Smooth muscle cell (in vitro differentiated cells): ENCODE measurements at regions not wholly inside any gene's neighbourhood (a gene's known extent, or its start where the extent isn't known, plus 50 kb on each side); places are given as distances from the start of the nearest gene placed in this dataset.

ENCODE experiments used
- DNase-seq: peaks from one replicate; lab custom pipeline; 2025; ENCODE audit not compliant: unreplicated experiment; lab: John Stamatoyannopoulos, UW
- H2AFZ ChIP-seq: fragments of 200-600 bp; sonication (generic); 2 replicates; pipeline ENCODE4 v1.6.0; 2016; ENCODE audit warnings: antibody characterized with exemption, low read depth, mild to moderate bottlenecking
- H3F3A ChIP-seq: fragments of 200-600 bp; sonication (generic); 2 replicates; pipeline ENCODE4 v1.6.0; 2017; ENCODE audit warnings: antibody characterized with exemption, low read depth
- H3K27ac ChIP-seq: fragments of 200-600 bp; sonication (generic); 2 replicates; pipeline ENCODE4 v1.5.1; 2016; ENCODE audit warnings: low read depth, mild to moderate bottlenecking
- H3K27me3 ChIP-seq: fragments of 200-600 bp; sonication (generic); 2 replicates; pipeline ENCODE4 v1.6.1; 2016; ENCODE audit warnings: low read depth, mild to moderate bottlenecking
- H3K36me3 ChIP-seq: fragments of 200-600 bp; sonication (generic); 2 replicates; pipeline ENCODE4 v1.5.1; 2016; ENCODE audit warnings: low read depth
- H3K4me1 ChIP-seq: fragments of 200-600 bp; sonication (generic); 2 replicates; pipeline ENCODE4 v1.5.1; 2016; ENCODE audit warnings: low read depth
- H3K4me2 ChIP-seq: fragments of 200-600 bp; sonication (generic); 2 replicates; pipeline ENCODE4 v1.6.0; 2016; ENCODE audit warnings: mild to moderate bottlenecking
- H3K4me3 ChIP-seq: fragments of 200-600 bp; sonication (generic); 2 replicates; pipeline ENCODE4 v1.5.1; 2016; ENCODE audit warnings: mild to moderate bottlenecking
- H3K79me2 ChIP-seq: fragments of 200-600 bp; sonication (generic); 2 replicates; pipeline ENCODE4 v1.6.0; 2016; ENCODE audit warnings: low read depth, mild to moderate bottlenecking
- H3K9ac ChIP-seq: fragments of 200-600 bp; sonication (generic); 2 replicates; pipeline ENCODE4 v1.6.0; 2016; ENCODE audit warnings: low read depth
- H3K9me3 ChIP-seq: fragments of 200-600 bp; sonication (generic); replicated peaks from 2 replicates; pipeline ENCODE4 v1.5.1; 2016; ENCODE audit warnings: low read depth
- H4K20me1 ChIP-seq: fragments of 200-600 bp; sonication (generic); 2 replicates; pipeline ENCODE4 v1.6.0; 2016; ENCODE audit warnings: low read depth
- CTCF ChIP-seq: fragments of 200-600 bp; sonication (generic); IDR thresholded peaks from 2 replicates; pipeline ENCODE4 v1.5.1; 2017; ENCODE audit warnings: borderline replicate concordance, mild to moderate bottlenecking, antibody characterized with exemption; ENCODE audit not compliant: insufficient read depth, poor library complexity, severe bottlenecking
- WGBS: methylation state at CpG from one replicate; pipeline ENCODE4 v1.1.7; 2016; ENCODE audit warnings: low lambda C conversion rate; 5-methylcytosine and 5-hydroxymethylcytosine counted together

GRCh38 chr2:101533561-101534148, 58.7 kb upstream of the RFX8 start:
- Histone ChIP-seq H3K4me3 (no peak overlapping the region), H3K4me1 (no peaks in the 10 kb centered on the region), H3K9ac (no peak overlapping the region), H3K79me2 (no peaks in the 10 kb centered on the region), H2AFZ (peak overlapping the region; percentile 58), H3K27me3 (no peaks in the 10 kb centered on the region), H3K9me3 (no peaks in the 10 kb centered on the region), H3K4me2 (no peak overlapping the region), H4K20me1 (no peaks in the 10 kb centered on the region), H3K27ac (no peak overlapping the region), H3F3A (no peaks in the 10 kb centered on the region), H3K36me3 (no peaks in the 10 kb centered on the region)
- 60% methylated on average over 10 of the region's 10 CpGs for WGBS
- TF ChIP-seq CTCF, result no peak
- DNase-seq, result no peak

GRCh38 chr2:101528501-101528900, 53.6 kb upstream of the RFX8 start:
- Histone ChIP-seq H3K79me2 (no peaks in the 10 kb centered on the region), H2AFZ (no peak overlapping the region), H3F3A (no peaks in the 10 kb centered on the region), H4K20me1 (no peaks in the 10 kb centered on the region), H3K4me1 (no peaks in the 10 kb centered on the region), H3K36me3 (no peaks in the 10 kb centered on the region), H3K4me2 (no peak overlapping the region), H3K4me3 (no peak overlapping the region), H3K9ac (no peak overlapping the region), H3K9me3 (no peaks in the 10 kb centered on the region), H3K27ac (no peak overlapping the region), H3K27me3 (no peaks in the 10 kb centered on the region)
- no peak for TF ChIP-seq CTCF
- DNase-seq, result no peak
- 96% methylated on average over 4 of the region's 4 CpGs for WGBS

GRCh38 chr2:101524806-101525430, 50.0 kb upstream of the RFX8 start:
- Histone ChIP-seq H3K36me3 (no peaks in the 10 kb centered on the region), H3K4me3 (no peak overlapping the region), H3K4me1 (no peaks in the 10 kb centered on the region), H3K27me3 (no peaks in the 10 kb centered on the region), H3K9me3 (no peaks in the 10 kb centered on the region), H3K27ac (no peak overlapping the region), H3K9ac (no peak overlapping the region), H3K79me2 (no peaks in the 10 kb centered on the region), H3F3A (no peaks in the 10 kb centered on the region), H4K20me1 (no peaks in the 10 kb centered on the region), H2AFZ (no peak overlapping the region), H3K4me2 (no peak overlapping the region)
- DNase-seq, result no peak
- WGBS, result 77% methylated on average over 6 of the region's 6 CpGs
- TF ChIP-seq CTCF, result no peak
